B cell (primary cell): ENCODE measurements at regions not wholly inside any gene's neighbourhood (a gene's known extent, or its start where the extent isn't known, plus 50 kb on each side); places are given as distances from the start of the nearest gene placed in this dataset.

Source experiments
- ATAC-seq: fragments of 200-7000 bp; cut with Tn5 transposase; one replicate; pipeline ENCODE4 v1.10.0; 2021; ENCODE audit warnings: low read depth, mild to moderate bottlenecking, moderate number of reproducible peaks, moderate library complexity
- CTCF ChIA-PET: fragments of 350-600 bp; sonication (Branson Sonifier 250); formaldehyde crosslinking; loops from one replicate; lab custom pipeline; 2021; ENCODE audit warnings: antibody characterized with exemption, inconsistent platforms; lab: Charles Lee
- POLR2A ChIA-PET: fragments of 350-600 bp; sonication (Branson Sonifier 250); formaldehyde crosslinking; loops from one replicate; lab custom pipeline; 2021; ENCODE audit warnings: antibody characterized with exemption; lab: Charles Lee
- DNase-seq: peaks from one replicate; pipeline ENCODE4 v3.0.0; 2013
- H2AFZ ChIP-seq: 2 replicates; pipeline ENCODE4 v1.6.1; 2012; ENCODE audit warnings: mild to moderate bottlenecking, low read depth, low read length; ENCODE audit not compliant: insufficient read depth, poor library complexity, severe bottlenecking
- H3K27ac ChIP-seq, 2 donors: 1 replicate in 1 of 2; 2 replicates in 1 of 2; pipeline ENCODE4 v1.5.1; 2012 to 2013; ENCODE audit warnings: low read length in 2 of 2, mild to moderate bottlenecking in 2 of 2, moderate library complexity in 1 of 2
- H3K27me3 ChIP-seq, 4 experiments: fragments of 200-600 bp in 1 of 4; sonication (generic) in 1 of 4; replicated peaks in 1 of 4; 1 replicate in 2 of 4; 2 replicates in 2 of 4; pipeline versions ENCODE4 v1.6.1 to v1.7.0; 2013 to 2016; ENCODE audit warnings: low read length in 3 of 4, mild to moderate bottlenecking in 2 of 4, mixed read lengths in 1 of 4, moderate library complexity in 1 of 4; ENCODE audit not compliant: insufficient read depth in 4 of 4, control insufficient read depth in 3 of 4; ENCODE audit errors: control extremely low read depth in 1 of 4
- H3K36me3 ChIP-seq, 2 experiments: replicated peaks in 1 of 2; 1 replicate in 1 of 2; 2 replicates in 1 of 2; pipeline versions ENCODE4 v1.6.1 to v1.7.1; 2013; ENCODE audit warnings: low read length in 1 of 2; ENCODE audit not compliant: insufficient read depth in 2 of 2, control insufficient read depth in 1 of 2; ENCODE audit errors: control extremely low read depth in 1 of 2, extremely low read depth in 1 of 2
- H3K4me1 ChIP-seq, 2 donors: fragments of 200-600 bp in 1 of 2; sonication (generic) in 1 of 2; 1 replicate in 1 of 2; 2 replicates in 1 of 2; pipeline versions ENCODE4 v1.5.1 to v1.6.1; 2013 to 2017; ENCODE audit warnings: low read length in 2 of 2; ENCODE audit not compliant: control insufficient read depth in 2 of 2, insufficient read depth in 2 of 2
- H3K4me2 ChIP-seq: replicated peaks from 2 replicates; pipeline ENCODE3; 2012; ENCODE audit warnings: mild to moderate bottlenecking, low read depth, low read length; ENCODE audit not compliant: poor library complexity, severe bottlenecking
- H3K4me3 ChIP-seq, 5 experiments: fragments of 200-600 bp in 1 of 5; sonication (generic) in 1 of 5; 1 replicate in 3 of 5; 2 replicates in 2 of 5; pipeline versions ENCODE4 v1.5.1 to v1.7.0; 2011 to 2016; ENCODE audit warnings: low read length in 4 of 5, mild to moderate bottlenecking in 4 of 5, low read depth in 2 of 5, control low read depth in 1 of 5, moderate library complexity in 1 of 5; ENCODE audit not compliant: insufficient read depth in 1 of 5; ENCODE audit errors: control extremely low read depth in 1 of 5, extremely low read depth in 1 of 5
- H3K79me2 ChIP-seq: fragments of 200-600 bp; sonication (generic); one replicate; pipeline ENCODE4 v1.6.0; 2016; ENCODE audit warnings: low read length; ENCODE audit not compliant: control insufficient read depth, insufficient read depth
- H3K9ac ChIP-seq: fragments of 200-600 bp; sonication (generic); 2 replicates; pipeline ENCODE4 v1.6.1; 2017; ENCODE audit warnings: mild to moderate bottlenecking, low read length, moderate library complexity
- H3K9me3 ChIP-seq, 3 donors: one replicate each; pipeline versions ENCODE4 v1.6.1 to v1.7.1; 2013; ENCODE audit warnings: low read length in 2 of 3; ENCODE audit not compliant: control insufficient read depth in 2 of 3, insufficient read depth in 1 of 3; ENCODE audit errors: control extremely low read depth in 1 of 3
- H4K20me1 ChIP-seq: 2 replicates; pipeline ENCODE4 v1.6.0; 2012; ENCODE audit warnings: mild to moderate bottlenecking, low read length; ENCODE audit not compliant: insufficient read depth, control insufficient read depth, poor library complexity, severe bottlenecking
- H3K27ac Mint-ChIP-seq: one replicate; pipeline ENCODE4 v1.8.0; 2021; ENCODE audit warnings: mixed read lengths
- H3K27me3 Mint-ChIP-seq: one replicate; pipeline ENCODE4 v1.8.0; 2021; ENCODE audit warnings: mixed read lengths
- H3K4me1 Mint-ChIP-seq: one replicate; pipeline ENCODE4 v1.8.0; 2021; ENCODE audit warnings: mixed read lengths
- H3K4me3 Mint-ChIP-seq: one replicate; pipeline ENCODE4 v1.8.0; 2021; ENCODE audit warnings: mixed read lengths
- H3K9me3 Mint-ChIP-seq: one replicate; pipeline ENCODE4 v1.8.0; 2022; ENCODE audit warnings: mixed read lengths; ENCODE audit not compliant: insufficient read depth
- CTCF ChIP-seq: fragments of 200-600 bp; IDR thresholded peaks from one replicate; pipeline ENCODE4 v1.8.0; 2022; ENCODE audit warnings: antibody characterized with exemption, mild to moderate bottlenecking
- EZH2 ChIP-seq: IDR thresholded peaks from 2 replicates; pipeline ENCODE4 v1.6.1; 2012; ENCODE audit warnings: borderline replicate concordance, low read depth, mild to moderate bottlenecking, moderate library complexity, low read length; ENCODE audit not compliant: insufficient read depth, poor library complexity, severe bottlenecking
- WGBS: methylation state at CpG from one replicate; pipeline ENCODE4 v1.1.5; 2013; ENCODE audit warnings: missing lambda C conversion rate; ENCODE audit not compliant: insufficient coverage; 5-methylcytosine and 5-hydroxymethylcytosine counted together
- intact Hi-C: fragments of 100-400 bp; cut with micrococcal nuclease; formaldehyde crosslinking; loops from one replicate; pipeline ENCODE4 v1.10.0; 2022

- ChIA-PET CTCF (no interaction called here), POLR2A (no interaction called here)
- ATAC-seq (no peak), DNase-seq (no peak)
- H3K36me3 ChIP-seq, result no peaks in the 10 kb centered on the region
- no peaks in the 10 kb centered on the region for H3K4me1 ChIP-seq
- no peaks in the 10 kb centered on the region for H3K4me1 Mint-ChIP-seq
- no peaks in the 10 kb centered on the region for H3K79me2 ChIP-seq
- H2AFZ ChIP-seq, result no peak overlapping the region
- H3K4me2 ChIP-seq, result no peak overlapping the region
- no peak overlapping the region for H3K27ac ChIP-seq
- no peaks in the 10 kb centered on the region for H3K9me3 Mint-ChIP-seq
- intact Hi-C loops, result no loop called here
- H3K27me3 Mint-ChIP-seq, result no peaks in the 10 kb centered on the region
- no peak overlapping the region for H3K4me3 Mint-ChIP-seq
- WGBS, result no CpG with 5 or more reads among the region's 5 CpGs
- no peak overlapping the region for H3K27ac Mint-ChIP-seq
- H3K9me3 ChIP-seq, result no peaks in the 10 kb centered on the region
- H3K27me3 ChIP-seq, result no peaks in the 10 kb centered on the region
- TF ChIP-seq CTCF (no peak), EZH2 (no peak)
- no peak overlapping the region for H3K4me3 ChIP-seq
- no peak overlapping the region for H3K9ac ChIP-seq
- H4K20me1 ChIP-seq, result no peaks in the 10 kb centered on the region
These were observed 717.7 kb downstream of the LIG4 start for GRCh38 chr13:107497661-107498060.

- H3K4me3 Mint-ChIP-seq, result no peak overlapping the region
- peaks cover 0 to 4% (median 0%) of the 10 kb centered on the region in 3 donors for H3K9me3 ChIP-seq
- H3K27me3 Mint-ChIP-seq, result no peaks in the 10 kb centered on the region
- no peaks in the 10 kb centered on the region for H3K27me3 ChIP-seq
- H3K9ac ChIP-seq, result no peak overlapping the region
- H3K36me3 ChIP-seq, result no peaks in the 10 kb centered on the region
- WGBS, result 80% methylated on average over 1 of the region's 3 CpGs
- H3K4me1 Mint-ChIP-seq, result no peaks in the 10 kb centered on the region
- TF ChIP-seq EZH2 (no peak), CTCF (no peak)
- ATAC-seq, result no peak
- no peak for DNase-seq
- peaks cover 6% of the 10 kb centered on the region for H3K9me3 Mint-ChIP-seq
- H3K27ac ChIP-seq, result no peak overlapping the region
- ChIA-PET CTCF (no interaction called here), POLR2A (no interaction called here)
- no peak overlapping the region for H3K4me3 ChIP-seq
- no peak overlapping the region for H3K27ac Mint-ChIP-seq
- H3K4me2 ChIP-seq, result no peak overlapping the region
- H3K79me2 ChIP-seq, result no peaks in the 10 kb centered on the region
- H4K20me1 ChIP-seq, result no peaks in the 10 kb centered on the region
- H3K4me1 ChIP-seq, result no peaks in the 10 kb centered on the region
- intact Hi-C loops, result no loop called here
- no peak overlapping the region for H2AFZ ChIP-seq
These were observed 722.1 kb downstream of the LIG4 start for GRCh38 chr13:107493266-107493665.
